ENCODE measurements at regions not wholly inside any gene's neighbourhood (a gene's known extent, or its start where the extent isn't known, plus 50 kb on each side); places are given as distances from the start of the nearest gene placed in this dataset.

- TF ChIP-seq CTCF (IDR thresholded peaks at IDR 0.05; ENCODE audit: insufficient read depth, low read depth, low read length): no peak
- H3K4me3 ChIP-seq (ENCODE audit: low read depth, low read length): no peak overlapping the region
- DNase-seq (ENCODE audit: low read depth): no peak
Observed at GRCh38 chr6:126531840-126532239, 191.9 kb downstream of the CENPW start.

GRCh38 chr6:126534401-126534800 lies 194.5 kb downstream of the CENPW start:
- no peak overlapping the region for H3K4me3 ChIP-seq (ENCODE audit: low read depth, low read length)
- no peak for DNase-seq (ENCODE audit: low read depth)
- TF ChIP-seq CTCF (IDR thresholded peaks at IDR 0.05; ENCODE audit: insufficient read depth, low read depth, low read length): no peak

- TF ChIP-seq CTCF (IDR thresholded peaks at IDR 0.05; ENCODE audit: insufficient read depth, low read depth, low read length): no peak
- no peak overlapping the region for H3K4me3 ChIP-seq (ENCODE audit: low read depth, low read length)
- no peak for DNase-seq (ENCODE audit: low read depth)
Observed at GRCh38 chr6:126535138-126535537, 195.2 kb downstream of the CENPW start.

GRCh38 chr6:126535595-126535994 lies 195.7 kb downstream of the CENPW start:
- no peak for DNase-seq (ENCODE audit: low read depth)
- TF ChIP-seq CTCF (IDR thresholded peaks at IDR 0.05; ENCODE audit: insufficient read depth, low read depth, low read length): no peak
- no peak overlapping the region for H3K4me3 ChIP-seq (ENCODE audit: low read depth, low read length)

- TF ChIP-seq CTCF (IDR thresholded peaks at IDR 0.05; ENCODE audit: insufficient read depth, low read depth, low read length): no peak
- DNase-seq (ENCODE audit: low read depth): no peak
- no peak overlapping the region for H3K4me3 ChIP-seq (ENCODE audit: low read depth, low read length)
Observed at GRCh38 chr6:126537061-126537816, 197.3 kb downstream of the CENPW start.

GRCh38 chr6:126539022-126539421 lies 199.1 kb downstream of the CENPW start:
- DNase-seq (ENCODE audit: low read depth): peak; percentile 48
- TF ChIP-seq CTCF (IDR thresholded peaks at IDR 0.05; ENCODE audit: insufficient read depth, low read depth, low read length): no peak
- H3K4me3 ChIP-seq (ENCODE audit: low read depth, low read length): no peak overlapping the region

- DNase-seq (ENCODE audit: low read depth): peak; percentile 53
- no peak for TF ChIP-seq CTCF (IDR thresholded peaks at IDR 0.05; ENCODE audit: insufficient read depth, low read depth, low read length)
- H3K4me3 ChIP-seq (ENCODE audit: low read depth, low read length): no peak overlapping the region
Observed at GRCh38 chr6:126540161-126540560, 200.2 kb downstream of the CENPW start.
